Mesendoderm (in vitro differentiated cells): ENCODE measurements at regions not wholly inside any gene's neighbourhood (a gene's known extent, or its start where the extent isn't known, plus 50 kb on each side); places are given as distances from the start of the nearest gene placed in this dataset.

Experiments used
- DNase-seq: peaks from one replicate; pipeline ENCODE4 v3.0.0; 2013
- H2AK5ac ChIP-seq: 2 replicates; pipeline ENCODE4 v1.6.1; 2013; ENCODE audit warnings: low read length, inconsistent platforms
- H2BK120ac ChIP-seq: 2 replicates; pipeline ENCODE4 v1.6.1; 2013; ENCODE audit warnings: low read depth, mild to moderate bottlenecking, low read length, moderate library complexity, mixed read lengths
- H2BK15ac ChIP-seq: replicated peaks from 2 replicates; pipeline ENCODE4 v1.6.1; 2013; ENCODE audit warnings: low read depth, mild to moderate bottlenecking, moderate library complexity
- H2BK5ac ChIP-seq: 2 replicates; pipeline ENCODE4 v1.6.1; 2013; ENCODE audit warnings: low read length, inconsistent platforms
- H3K18ac ChIP-seq: 2 replicates; pipeline ENCODE4 v1.6.1; 2013; ENCODE audit warnings: mild to moderate bottlenecking, low read length, mixed read lengths
- H3K23ac ChIP-seq: one replicate; pipeline ENCODE4 v1.6.1; 2013; ENCODE audit warnings: low read length
- H3K27ac ChIP-seq: 2 replicates; pipeline ENCODE4 v1.5.1; 2013; ENCODE audit warnings: low read depth, mild to moderate bottlenecking, inconsistent platforms, low read length, moderate library complexity
- H3K27me3 ChIP-seq: 2 replicates; pipeline ENCODE4 v1.6.1; 2013; ENCODE audit warnings: low read length, control low read depth, mild to moderate bottlenecking, inconsistent platforms; ENCODE audit not compliant: insufficient read depth, poor library complexity
- H3K36me3 ChIP-seq: 2 replicates; pipeline ENCODE4 v1.6.1; 2013; ENCODE audit warnings: low read length, inconsistent platforms; ENCODE audit not compliant: control insufficient read depth, insufficient read depth
- H3K4ac ChIP-seq: one replicate; pipeline ENCODE4 v1.6.1; 2013; ENCODE audit warnings: low read depth, mild to moderate bottlenecking, low read length, moderate library complexity
- H3K4me1 ChIP-seq: 2 replicates; pipeline ENCODE4 v1.6.1; 2013; ENCODE audit warnings: low read depth, low read length, inconsistent platforms; ENCODE audit not compliant: control insufficient read depth
- H3K4me2 ChIP-seq: 2 replicates; pipeline ENCODE4 v1.6.1; 2013; ENCODE audit warnings: low read length
- H3K4me3 ChIP-seq: 2 replicates; pipeline ENCODE4 v1.5.1; 2013; ENCODE audit warnings: mild to moderate bottlenecking, low read length
- H3K56ac ChIP-seq: one replicate; pipeline ENCODE4 v1.6.1; 2013; ENCODE audit warnings: low read length
- H3K79me1 ChIP-seq: 2 replicates; pipeline ENCODE4 v1.6.1; 2013; ENCODE audit warnings: low read length, inconsistent platforms
- H3K79me2 ChIP-seq: 2 replicates; pipeline ENCODE4 v1.6.1; 2013; ENCODE audit warnings: mild to moderate bottlenecking, low read length; ENCODE audit not compliant: control insufficient read depth, insufficient read depth
- H3K9ac ChIP-seq: 2 replicates; pipeline ENCODE4 v1.6.1; 2013; ENCODE audit warnings: low read length, inconsistent platforms
- H4K5ac ChIP-seq: one replicate; pipeline ENCODE4 v1.6.1; 2013; ENCODE audit warnings: low read length
- H4K8ac ChIP-seq: one replicate; pipeline ENCODE4 v1.6.1; 2013; ENCODE audit warnings: low read depth, mild to moderate bottlenecking, control low read depth, low read length, moderate library complexity
- WGBS: extraction: QIAGEN DNeasy Blood & Tissue Kit; methylation state at CpG from one replicate; pipeline ENCODE4 v1.1.7; 2013; ENCODE audit warnings: low lambda C conversion rate, missing lambda C conversion rate; ENCODE audit not compliant: insufficient coverage; ENCODE audit errors: extremely low coverage; 5-methylcytosine and 5-hydroxymethylcytosine counted together

GRCh38 chr11:116335078-116335477 lies 437.7 kb downstream of the BUD13 start:
- no peaks in the 10 kb centered on the region for H3K36me3 ChIP-seq
- H4K5ac ChIP-seq = no peak overlapping the region
- H3K18ac ChIP-seq = no peak overlapping the region
- no peaks in the 10 kb centered on the region for H3K79me2 ChIP-seq
- H3K27me3 ChIP-seq = no peaks in the 10 kb centered on the region
- no peak for DNase-seq
- H3K23ac ChIP-seq = no peak overlapping the region
- H3K4me3 ChIP-seq = no peak overlapping the region
- no peaks in the 10 kb centered on the region for H3K79me1 ChIP-seq
- H3K27ac ChIP-seq = no peak overlapping the region
- no peak overlapping the region for H3K4me2 ChIP-seq
- no peak overlapping the region for H3K4ac ChIP-seq
- H2BK15ac ChIP-seq = no peak overlapping the region
- no peak overlapping the region for H3K56ac ChIP-seq
- no peak overlapping the region for H2AK5ac ChIP-seq
- no peaks in the 10 kb centered on the region for H3K4me1 ChIP-seq
- no peak overlapping the region for H3K9ac ChIP-seq
- WGBS = no CpG with 5 or more reads among the region's 1 CpG
- H4K8ac ChIP-seq = no peak overlapping the region
- no peak overlapping the region for H2BK5ac ChIP-seq
- no peak overlapping the region for H2BK120ac ChIP-seq

DNA sequence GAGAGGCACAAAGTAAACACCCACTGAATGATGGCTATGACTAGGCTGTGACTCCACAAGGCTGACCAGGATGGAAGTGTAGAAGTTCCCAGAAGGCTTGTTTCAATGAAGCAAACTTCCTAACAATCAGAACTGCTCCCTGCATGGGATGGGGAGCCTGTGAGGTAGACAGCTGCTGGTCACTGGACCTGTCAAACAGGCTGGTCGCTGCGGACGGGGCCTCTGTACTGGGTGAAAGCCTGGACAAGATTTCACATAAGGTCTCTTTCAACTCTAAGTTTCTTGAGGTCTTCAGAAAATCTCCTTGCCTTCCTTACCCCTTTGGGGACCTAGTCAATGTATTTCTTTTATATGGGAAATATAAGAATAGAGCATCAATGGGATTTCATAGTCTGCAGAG lies 438.2 kb downstream of the BUD13 start:
- H3K36me3 ChIP-seq = no peaks in the 10 kb centered on the region
- H2AK5ac ChIP-seq = no peak overlapping the region
- no peaks in the 10 kb centered on the region for H3K79me1 ChIP-seq
- H3K56ac ChIP-seq = no peak overlapping the region
- no peaks in the 10 kb centered on the region for H3K27me3 ChIP-seq
- no peak overlapping the region for H3K23ac ChIP-seq
- H2BK120ac ChIP-seq = no peak overlapping the region
- no peak overlapping the region for H3K4ac ChIP-seq
- H4K5ac ChIP-seq = no peak overlapping the region
- H3K9ac ChIP-seq = no peak overlapping the region
- H3K4me3 ChIP-seq = no peak overlapping the region
- H4K8ac ChIP-seq = no peak overlapping the region
- no peak overlapping the region for H3K27ac ChIP-seq
- H3K79me2 ChIP-seq = no peaks in the 10 kb centered on the region
- no peak overlapping the region for H2BK15ac ChIP-seq
- no peaks in the 10 kb centered on the region for H3K4me1 ChIP-seq
- no peak for DNase-seq
- no peak overlapping the region for H3K4me2 ChIP-seq
- no peak overlapping the region for H2BK5ac ChIP-seq
- WGBS = no CpG with 5 or more reads among the region's 3 CpGs
- H3K18ac ChIP-seq = no peak overlapping the region

- Histone ChIP-seq H3K4me3 (no peak overlapping the region), H3K56ac (no peak overlapping the region), H3K79me2 (no peaks in the 10 kb centered on the region), H4K5ac (no peak overlapping the region), H3K36me3 (no peaks in the 10 kb centered on the region), H3K27ac (no peak overlapping the region), H3K18ac (no peak overlapping the region), H4K8ac (no peak overlapping the region), H2AK5ac (no peak overlapping the region), H3K79me1 (no peaks in the 10 kb centered on the region), H3K4ac (no peak overlapping the region), H2BK120ac (no peak overlapping the region), H2BK15ac (no peak overlapping the region), H3K4me1 (no peaks in the 10 kb centered on the region), H3K23ac (no peak overlapping the region), H3K27me3 (no peaks in the 10 kb centered on the region), H3K9ac (no peak overlapping the region), H3K4me2 (no peak overlapping the region), H2BK5ac (no peak overlapping the region)
- no CpG with 5 or more reads among the region's 3 CpGs for WGBS
- DNase-seq = peak; percentile 48
Observed at GRCh38 chr11:116333001-116333535, 439.7 kb downstream of the BUD13 start.

DNA sequence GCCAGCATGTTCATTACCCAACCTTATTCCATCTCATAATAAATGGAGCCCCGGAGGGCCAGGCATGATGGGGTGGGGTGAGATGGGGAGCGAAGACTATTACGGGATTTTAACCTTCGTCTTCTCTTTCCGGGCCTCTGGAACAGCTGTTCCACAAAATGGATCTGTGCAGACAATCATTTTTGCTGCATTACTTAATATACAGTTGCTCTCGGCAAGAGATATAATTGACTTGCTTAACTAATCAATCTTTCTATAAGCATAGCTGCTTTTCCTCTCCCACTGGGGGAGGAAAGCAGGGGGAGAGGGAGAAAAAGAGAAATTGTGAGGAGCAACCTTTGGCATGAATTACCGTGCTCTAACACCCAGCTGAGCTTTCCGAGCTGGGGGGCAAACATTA lies 440.4 kb downstream of the BUD13 start:
- H4K8ac ChIP-seq = no peak overlapping the region
- H2AK5ac ChIP-seq = no peak overlapping the region
- H3K9ac ChIP-seq = no peak overlapping the region
- H3K23ac ChIP-seq = no peak overlapping the region
- H3K79me2 ChIP-seq = no peaks in the 10 kb centered on the region
- H3K18ac ChIP-seq = no peak overlapping the region
- H3K36me3 ChIP-seq = no peaks in the 10 kb centered on the region
- no peak overlapping the region for H4K5ac ChIP-seq
- H3K4me3 ChIP-seq = no peak overlapping the region
- WGBS = no CpG with 5 or more reads among the region's 8 CpGs
- H3K27me3 ChIP-seq = no peaks in the 10 kb centered on the region
- H3K56ac ChIP-seq = no peak overlapping the region
- no peak overlapping the region for H2BK120ac ChIP-seq
- H2BK5ac ChIP-seq = no peak overlapping the region
- no peak overlapping the region for H3K27ac ChIP-seq
- no peaks in the 10 kb centered on the region for H3K4me1 ChIP-seq
- no peak for DNase-seq
- H3K79me1 ChIP-seq = no peaks in the 10 kb centered on the region
- no peak overlapping the region for H3K4ac ChIP-seq
- no peak overlapping the region for H2BK15ac ChIP-seq
- H3K4me2 ChIP-seq = no peak overlapping the region

DNA sequence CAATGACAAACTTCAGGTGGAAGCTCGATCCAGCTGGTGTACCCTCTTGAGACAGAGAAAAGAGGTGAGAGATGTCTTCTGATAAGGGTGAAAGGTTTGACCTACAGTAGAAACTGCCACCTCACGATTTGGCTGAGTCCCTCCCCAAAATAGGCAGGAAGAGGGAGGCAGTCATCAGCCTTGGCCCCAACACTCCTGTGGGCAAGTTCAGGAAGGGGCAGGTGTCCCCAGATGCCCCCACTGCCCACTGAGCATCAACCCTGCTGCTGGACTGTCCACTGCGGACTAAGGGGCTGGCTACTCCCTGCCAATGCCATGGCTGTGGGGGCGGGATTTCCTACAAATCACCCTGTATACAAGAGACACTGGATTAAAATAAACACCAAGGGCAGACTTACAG lies 441.4 kb downstream of the BUD13 start:
- no peak overlapping the region for H3K4ac ChIP-seq
- no peak overlapping the region for H2AK5ac ChIP-seq
- no peak overlapping the region for H4K5ac ChIP-seq
- no peak overlapping the region for H3K18ac ChIP-seq
- no peak overlapping the region for H2BK5ac ChIP-seq
- H3K4me1 ChIP-seq = no peaks in the 10 kb centered on the region
- no CpG with 5 or more reads among the region's 4 CpGs for WGBS
- H2BK15ac ChIP-seq = no peak overlapping the region
- H3K36me3 ChIP-seq = no peaks in the 10 kb centered on the region
- H3K56ac ChIP-seq = no peak overlapping the region
- no peak overlapping the region for H3K9ac ChIP-seq
- no peak overlapping the region for H3K4me2 ChIP-seq
- no peak for DNase-seq
- H3K27me3 ChIP-seq = no peaks in the 10 kb centered on the region
- no peak overlapping the region for H3K27ac ChIP-seq
- no peak overlapping the region for H4K8ac ChIP-seq
- H3K79me1 ChIP-seq = no peaks in the 10 kb centered on the region
- no peaks in the 10 kb centered on the region for H3K79me2 ChIP-seq
- no peak overlapping the region for H3K23ac ChIP-seq
- H2BK120ac ChIP-seq = no peak overlapping the region
- no peak overlapping the region for H3K4me3 ChIP-seq

DNA sequence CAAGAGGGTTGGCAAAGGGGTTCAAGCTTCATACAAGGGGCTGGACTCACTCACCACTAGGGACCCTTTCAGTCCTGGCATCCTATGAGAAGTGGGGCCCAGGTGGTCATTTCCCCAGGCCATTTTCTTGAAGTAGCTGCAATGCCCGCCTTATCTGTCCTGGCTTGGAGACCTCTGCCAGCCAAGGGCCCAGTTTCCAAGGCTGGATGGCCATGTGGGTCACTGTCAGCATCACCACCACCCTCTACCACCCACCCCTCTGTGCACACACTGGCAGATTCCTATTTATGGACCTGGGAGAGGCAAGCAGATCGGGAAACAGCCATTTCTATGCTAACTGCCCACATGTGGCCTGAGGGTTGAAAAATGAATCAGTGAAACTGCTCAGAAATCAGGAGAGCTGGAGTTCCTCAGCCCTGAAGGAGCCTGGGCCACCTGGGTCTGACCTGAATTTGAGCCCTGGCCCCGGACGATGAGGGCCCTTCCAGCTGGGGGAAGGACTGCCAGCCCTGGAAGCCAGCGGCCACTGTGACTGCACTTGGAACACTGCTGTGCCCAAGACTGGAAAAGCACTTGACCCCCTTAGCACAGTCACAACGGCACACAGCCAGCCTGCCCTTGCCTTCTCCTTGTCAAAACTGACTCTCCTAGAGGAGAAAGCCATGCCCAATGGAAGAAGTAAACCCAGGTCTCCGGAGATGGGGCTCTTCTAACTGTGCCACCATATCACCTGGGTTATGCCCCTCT lies 442.2 kb downstream of the BUD13 start:
- no peak overlapping the region for H3K4me2 ChIP-seq
- no peaks in the 10 kb centered on the region for H3K36me3 ChIP-seq
- H3K27me3 ChIP-seq = no peaks in the 10 kb centered on the region
- H3K4ac ChIP-seq = no peak overlapping the region
- no CpG with 5 or more reads among the region's 7 CpGs for WGBS
- no peak overlapping the region for H3K9ac ChIP-seq
- H3K79me1 ChIP-seq = no peaks in the 10 kb centered on the region
- H4K5ac ChIP-seq = no peak overlapping the region
- H3K4me1 ChIP-seq = no peaks in the 10 kb centered on the region
- H3K23ac ChIP-seq = no peak overlapping the region
- DNase-seq = no peak
- no peak overlapping the region for H3K27ac ChIP-seq
- H2BK15ac ChIP-seq = no peak overlapping the region
- no peak overlapping the region for H3K18ac ChIP-seq
- no peak overlapping the region for H2AK5ac ChIP-seq
- H3K79me2 ChIP-seq = no peaks in the 10 kb centered on the region
- H4K8ac ChIP-seq = no peak overlapping the region
- no peak overlapping the region for H2BK120ac ChIP-seq
- H3K4me3 ChIP-seq = no peak overlapping the region
- H3K56ac ChIP-seq = no peak overlapping the region
- H2BK5ac ChIP-seq = no peak overlapping the region
